ENCODE measurements at regions not wholly inside any gene's neighbourhood (a gene's known extent, or its start where the extent isn't known, plus 50 kb on each side); places are given as distances from the start of the nearest gene placed in this dataset.
"Not testable (repeated sequence)": the region's sequence is repeated elsewhere in the genome, so short reads cannot be mapped to it uniquely, and the experiment has no call there.

DNA sequence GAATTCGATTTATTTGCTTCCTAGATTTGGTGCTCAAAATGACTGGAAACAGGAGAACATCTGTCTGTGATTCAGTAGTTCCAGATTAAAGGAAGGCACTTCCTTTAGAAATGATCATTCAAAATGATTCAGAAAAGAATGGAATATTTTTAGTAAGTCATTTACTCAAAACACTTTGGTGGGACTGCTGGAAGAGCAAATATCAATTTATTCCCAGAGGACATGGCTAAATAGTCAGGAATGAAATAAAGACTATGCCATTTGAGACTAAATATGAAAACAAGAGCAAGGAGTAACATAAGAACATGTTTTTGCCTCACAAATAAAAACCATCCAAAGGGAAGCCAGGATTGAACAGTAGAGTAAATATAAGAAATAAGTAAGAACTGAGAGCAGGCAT lies 138.6 kb upstream of the RASA1 start:
- H3K27ac ChIP-seq = no peak overlapping the region
- TF ChIP-seq, protein P1, sequence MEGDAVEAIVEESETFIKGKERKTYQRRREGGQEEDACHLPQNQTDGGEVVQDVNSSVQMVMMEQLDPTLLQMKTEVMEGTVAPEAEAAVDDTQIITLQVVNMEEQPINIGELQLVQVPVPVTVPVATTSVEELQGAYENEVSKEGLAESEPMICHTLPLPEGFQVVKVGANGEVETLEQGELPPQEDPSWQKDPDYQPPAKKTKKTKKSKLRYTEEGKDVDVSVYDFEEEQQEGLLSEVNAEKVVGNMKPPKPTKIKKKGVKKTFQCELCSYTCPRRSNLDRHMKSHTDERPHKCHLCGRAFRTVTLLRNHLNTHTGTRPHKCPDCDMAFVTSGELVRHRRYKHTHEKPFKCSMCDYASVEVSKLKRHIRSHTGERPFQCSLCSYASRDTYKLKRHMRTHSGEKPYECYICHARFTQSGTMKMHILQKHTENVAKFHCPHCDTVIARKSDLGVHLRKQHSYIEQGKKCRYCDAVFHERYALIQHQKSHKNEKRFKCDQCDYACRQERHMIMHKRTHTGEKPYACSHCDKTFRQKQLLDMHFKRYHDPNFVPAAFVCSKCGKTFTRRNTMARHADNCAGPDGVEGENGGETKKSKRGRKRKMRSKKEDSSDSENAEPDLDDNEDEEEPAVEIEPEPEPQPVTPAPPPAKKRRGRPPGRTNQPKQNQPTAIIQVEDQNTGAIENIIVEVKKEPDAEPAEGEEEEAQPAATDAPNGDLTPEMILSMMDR (conservative IDR thresholded peaks at IDR 0.05) = no peak
- no peak for TF ChIP-seq ZFX (IDR thresholded peaks at IDR 0.05)

GRCh38 chr5:87132696-87133095 lies 135.0 kb upstream of the RASA1 start:
- TF ChIP-seq, protein P1 (conservative IDR thresholded peaks at IDR 0.05) = no peak
- no peak for TF ChIP-seq ZFX (IDR thresholded peaks at IDR 0.05)
- H3K27ac ChIP-seq = no peak overlapping the region

- not testable (repeated sequence) for H3K27ac ChIP-seq
These were observed 133.2 kb upstream of the RASA1 start for GRCh38 chr5:87134513-87134912.

DNA sequence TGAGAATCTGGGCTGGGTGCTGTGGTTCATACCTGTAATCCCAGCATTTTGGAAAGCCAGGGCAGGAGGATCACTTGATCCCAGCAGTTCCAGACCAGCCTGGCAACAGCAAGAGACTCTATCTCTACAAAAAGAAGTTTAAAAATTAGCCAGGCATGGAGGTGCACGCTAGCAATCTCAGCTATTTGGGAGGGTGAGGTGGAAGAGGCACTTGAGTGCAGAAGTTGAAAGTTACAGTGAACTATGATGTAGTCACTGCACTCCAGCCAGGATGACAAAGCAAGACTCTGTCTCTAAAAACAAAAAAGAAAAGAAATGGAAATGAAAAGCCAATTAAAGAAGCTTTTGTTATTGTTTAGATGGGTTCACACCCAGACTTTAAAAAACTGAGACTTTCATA lies 131.6 kb upstream of the RASA1 start:
- TF ChIP-seq, protein P1 (conservative IDR thresholded peaks at IDR 0.05) = no peak
- TF ChIP-seq ZFX (IDR thresholded peaks at IDR 0.05) = no peak
- no peak overlapping the region for H3K27ac ChIP-seq

DNA sequence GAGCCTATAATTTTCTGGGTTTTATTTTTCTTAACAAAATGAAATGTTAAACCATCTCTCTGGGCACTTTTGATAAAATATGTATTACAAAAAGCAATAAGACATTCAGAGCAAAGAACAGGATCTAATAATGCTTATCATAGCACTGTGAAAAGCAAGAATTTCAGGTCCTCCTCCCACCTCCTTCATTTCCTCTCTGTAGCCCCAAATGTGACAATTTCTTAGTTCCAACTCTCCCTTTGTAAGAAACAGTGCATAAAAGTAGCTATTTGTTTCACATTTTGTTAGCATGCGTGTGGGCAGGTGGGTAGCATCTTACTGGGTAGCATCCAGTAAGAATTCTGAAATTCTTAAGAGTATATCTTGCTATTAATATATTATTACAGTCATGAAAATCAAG lies 130.9 kb upstream of the RASA1 start:
- TF ChIP-seq, protein P1 (conservative IDR thresholded peaks at IDR 0.05) = no peak
- no peak for TF ChIP-seq ZFX (IDR thresholded peaks at IDR 0.05)
- no peak overlapping the region for H3K27ac ChIP-seq

DNA sequence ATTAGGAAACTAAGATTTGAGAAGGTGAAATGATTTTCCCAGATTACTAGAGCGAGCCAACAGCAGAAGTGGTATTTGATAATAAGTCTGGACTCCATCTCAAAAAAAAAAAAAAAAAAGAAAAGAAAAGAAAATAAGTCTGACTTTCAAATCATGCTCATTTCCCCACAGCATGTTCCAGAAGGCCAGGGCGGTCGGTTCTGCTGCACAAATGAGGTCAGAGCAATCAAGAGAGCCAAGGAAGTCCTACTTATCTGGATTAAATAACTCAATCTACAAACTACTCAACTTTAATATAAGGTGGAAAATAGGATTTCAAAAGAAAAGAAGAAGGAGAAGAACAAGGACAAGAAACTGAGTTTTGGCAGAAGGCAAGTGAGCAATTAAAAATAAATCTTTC lies 130.4 kb upstream of the RASA1 start:
- H3K27ac ChIP-seq = no peak overlapping the region
- TF ChIP-seq, protein P1 (conservative IDR thresholded peaks at IDR 0.05) = no peak
- TF ChIP-seq ZFX (IDR thresholded peaks at IDR 0.05) = no peak

- no peak overlapping the region for H3K27ac ChIP-seq
- TF ChIP-seq ZFX (IDR thresholded peaks at IDR 0.05) = no peak
- TF ChIP-seq, protein P1 (conservative IDR thresholded peaks at IDR 0.05) = no peak
These were observed 129.4 kb upstream of the RASA1 start for GRCh38 chr5:87138091-87138805.

- TF ChIP-seq, protein P1 (conservative IDR thresholded peaks at IDR 0.05) = no peak
- TF ChIP-seq ZFX (IDR thresholded peaks at IDR 0.05) = no peak
- H3K27ac ChIP-seq = no peak overlapping the region
These were observed 127.9 kb upstream of the RASA1 start for GRCh38 chr5:87139795-87140194.
